Activated CD4-positive, CD25-positive, alpha-beta regulatory T cell (primary cell): ENCODE measurements at regions not wholly inside any gene's neighbourhood (a gene's known extent, or its start where the extent isn't known, plus 50 kb on each side); places are given as distances from the start of the nearest gene placed in this dataset.

Experiments
- DNase-seq, 4 experiments: peaks; one replicate each; lab custom pipeline; 2025; lab: John Stamatoyannopoulos, UW

DNA sequence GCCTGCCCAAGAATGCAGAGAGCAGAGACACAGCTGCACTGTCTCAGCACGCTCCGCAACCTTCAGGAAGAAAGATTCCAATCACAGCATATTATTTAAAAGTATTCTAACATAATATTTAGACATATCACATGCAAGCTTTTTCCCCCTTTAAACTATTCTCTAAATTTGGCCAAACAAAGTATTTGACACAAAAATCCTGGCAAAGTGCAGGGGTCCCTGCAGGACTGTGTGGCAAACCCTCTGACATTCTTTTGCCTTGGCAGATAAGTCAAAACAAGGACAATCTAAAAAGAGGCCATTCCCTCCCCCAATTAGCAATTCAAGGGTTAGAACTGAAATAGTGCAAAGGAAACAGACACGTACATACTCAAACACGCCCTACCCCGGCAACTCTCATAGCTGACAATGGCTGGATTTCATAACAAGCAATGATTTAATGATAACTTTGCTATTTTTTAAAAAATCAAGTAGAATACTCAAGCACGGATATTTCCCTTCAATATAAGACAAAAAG lies 225.3 kb downstream of the MRPL39 start:
- no peak for DNase-seq

DNA sequence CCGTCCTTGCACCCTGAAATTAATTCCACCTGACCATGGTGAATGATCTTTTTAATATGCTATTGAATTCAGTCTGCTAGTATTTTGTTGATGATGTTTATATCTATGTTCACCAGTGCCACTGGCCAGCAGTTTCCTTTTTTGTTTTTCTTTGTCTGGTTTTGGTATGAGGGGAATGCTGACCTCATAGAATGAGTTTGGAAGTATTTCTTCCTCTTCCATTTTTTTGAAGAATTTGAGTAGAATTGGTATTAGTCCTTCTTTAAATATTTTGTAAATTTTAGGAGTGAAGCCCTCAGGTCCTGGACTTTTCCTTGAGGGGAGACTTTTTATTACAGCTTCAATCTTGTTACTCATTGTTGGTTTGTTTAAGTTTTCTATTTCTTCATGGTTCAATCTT lies 231.6 kb downstream of the MRPL39 start:
- DNase-seq = no peak

DNA sequence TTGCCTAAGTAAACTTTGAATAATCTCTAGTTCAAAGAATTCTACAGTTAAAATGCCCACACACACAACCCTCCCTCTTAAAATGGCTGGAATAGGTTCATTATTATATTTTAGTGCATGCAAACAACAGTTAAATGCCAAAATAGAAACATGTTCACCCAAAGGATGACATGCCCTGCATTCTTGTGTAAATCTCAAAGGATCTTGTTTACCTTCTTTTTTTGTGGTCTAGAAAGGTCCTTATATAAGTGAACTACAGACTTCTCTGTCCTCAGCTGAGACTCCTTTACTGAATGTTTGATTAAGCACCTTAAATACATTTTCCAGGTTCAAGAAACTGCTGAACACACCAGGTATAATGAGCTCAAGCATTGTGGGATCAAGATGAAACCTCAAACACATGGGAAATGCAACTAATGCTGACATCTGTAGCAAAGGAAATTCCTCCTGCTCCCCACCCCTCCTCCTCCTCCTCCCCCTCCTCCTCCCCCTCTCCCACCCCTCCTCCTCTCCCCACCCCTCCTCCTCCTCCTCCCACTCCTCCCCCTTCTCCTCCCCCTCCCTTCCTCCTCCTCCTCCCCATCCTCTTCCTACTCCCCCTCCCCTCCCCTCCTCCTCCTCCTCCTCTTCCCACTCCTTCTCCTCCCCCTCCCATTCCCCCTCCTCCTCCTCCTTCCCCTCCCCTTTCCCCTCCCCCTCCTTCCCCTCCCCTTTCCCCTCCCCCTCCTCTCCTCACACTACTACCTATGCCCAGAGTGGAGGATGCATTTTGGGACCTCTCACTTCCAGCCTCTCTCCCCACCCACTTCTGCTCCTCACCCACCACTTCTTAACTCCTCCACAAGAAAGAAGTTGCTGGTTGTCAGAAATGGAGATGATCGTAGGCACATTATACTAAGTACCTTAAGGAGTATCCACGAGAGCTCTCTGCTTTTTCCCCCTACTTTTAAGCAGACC lies 233.9 kb downstream of the MRPL39 start:
- DNase-seq = no peak

DNA sequence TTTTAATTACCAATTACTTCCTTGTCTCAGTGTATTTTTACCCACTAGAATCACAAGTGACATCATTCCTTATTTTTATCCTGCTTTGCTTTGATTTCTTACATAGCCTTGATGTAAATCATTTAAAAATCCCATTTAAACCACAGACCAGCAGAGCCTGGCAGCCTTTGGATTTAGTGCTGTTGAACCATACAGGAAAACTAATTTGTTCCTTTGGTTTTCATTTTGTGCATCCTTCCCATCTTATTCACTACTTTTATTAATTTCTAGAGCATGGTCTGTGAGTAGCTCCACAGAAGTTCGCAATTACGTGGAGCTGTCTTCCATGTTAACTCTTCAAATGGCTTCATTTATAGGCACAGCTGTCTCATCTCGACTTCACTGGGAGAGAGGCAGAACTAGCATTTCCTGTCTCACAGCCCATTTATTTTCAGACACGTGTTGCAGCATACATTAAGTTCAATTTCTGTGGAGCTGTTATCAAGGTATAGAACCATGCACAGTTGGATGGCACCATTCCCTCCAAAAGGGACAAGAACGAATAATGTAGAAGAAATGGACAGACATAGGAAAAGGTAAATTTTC lies 235.3 kb downstream of the MRPL39 start:
- no peak for DNase-seq

DNA sequence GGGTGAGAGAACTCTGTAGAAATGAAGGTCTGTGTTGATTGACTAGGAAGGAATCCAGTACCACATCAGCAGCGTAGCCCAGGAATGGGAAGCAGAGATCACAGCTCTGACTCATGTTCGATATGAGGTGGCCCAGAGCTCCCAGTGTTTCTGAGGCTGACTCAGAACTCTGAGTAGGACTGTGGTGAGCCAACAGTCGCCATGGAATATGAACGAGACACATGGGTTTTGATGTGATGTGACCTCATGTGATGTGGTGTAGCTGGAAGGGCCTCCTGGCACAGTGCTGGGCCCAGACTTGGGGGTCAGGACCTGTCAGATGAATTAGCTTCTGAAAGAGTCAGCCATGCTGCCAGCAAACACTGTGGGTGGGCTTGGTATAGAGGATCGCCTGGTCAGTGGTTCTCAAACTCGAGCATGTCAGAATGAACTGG lies 237.0 kb downstream of the MRPL39 start:
- no peak for DNase-seq

DNA sequence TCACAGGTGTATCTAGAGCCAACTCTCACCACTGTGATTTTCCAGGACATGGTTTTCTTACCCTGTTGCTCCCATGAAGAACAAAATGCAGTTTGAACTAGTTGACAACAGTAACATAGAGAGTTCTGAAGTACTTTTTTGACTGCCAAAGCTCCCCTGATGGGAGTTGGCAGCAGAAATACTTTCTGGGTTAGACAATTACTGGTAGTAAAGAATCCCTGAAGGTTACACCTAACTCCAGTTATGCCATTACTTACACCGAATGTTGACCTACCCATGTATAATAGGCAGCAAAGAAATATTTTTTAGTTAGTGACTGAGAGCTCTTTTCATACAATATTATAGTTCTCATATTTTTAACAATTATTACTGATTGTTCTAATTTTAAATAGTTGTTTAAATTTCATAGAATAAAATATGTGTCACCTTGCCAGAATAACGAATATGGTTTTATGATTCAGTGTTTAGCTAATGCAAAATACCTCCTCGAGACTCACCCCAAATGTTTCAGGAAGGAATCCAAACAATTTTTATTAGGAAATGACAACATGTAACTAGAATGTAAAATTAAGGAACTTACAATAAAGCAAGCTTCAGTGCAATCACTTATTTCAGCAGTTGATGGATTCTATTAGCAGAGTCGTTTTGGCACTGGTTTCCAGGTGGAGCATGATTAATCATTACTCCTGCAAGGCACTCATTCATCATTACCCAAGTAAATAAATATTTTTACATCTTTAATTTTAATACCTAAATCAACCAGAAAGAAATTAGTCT lies 237.6 kb downstream of the MRPL39 start:
- DNase-seq = no peak

DNA sequence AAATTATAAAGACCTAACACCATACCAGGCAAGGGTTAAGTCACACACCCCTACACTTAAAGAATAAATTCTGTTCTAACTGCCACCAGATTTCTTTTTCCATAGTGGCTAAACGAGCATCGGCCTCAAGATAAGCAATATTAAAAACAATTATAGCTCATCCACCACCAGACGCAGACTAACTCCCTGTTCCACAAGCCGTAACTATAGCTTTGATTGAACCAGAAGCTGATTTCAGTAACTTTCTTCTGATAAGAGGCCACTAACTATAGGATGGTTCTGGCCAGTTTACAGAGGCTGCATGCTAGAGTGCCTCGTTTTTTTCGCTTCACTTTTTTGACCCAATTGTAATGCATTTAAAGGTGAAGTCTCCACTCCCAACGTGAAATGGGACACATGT lies 238.8 kb downstream of the MRPL39 start:
- DNase-seq = no peak

DNA sequence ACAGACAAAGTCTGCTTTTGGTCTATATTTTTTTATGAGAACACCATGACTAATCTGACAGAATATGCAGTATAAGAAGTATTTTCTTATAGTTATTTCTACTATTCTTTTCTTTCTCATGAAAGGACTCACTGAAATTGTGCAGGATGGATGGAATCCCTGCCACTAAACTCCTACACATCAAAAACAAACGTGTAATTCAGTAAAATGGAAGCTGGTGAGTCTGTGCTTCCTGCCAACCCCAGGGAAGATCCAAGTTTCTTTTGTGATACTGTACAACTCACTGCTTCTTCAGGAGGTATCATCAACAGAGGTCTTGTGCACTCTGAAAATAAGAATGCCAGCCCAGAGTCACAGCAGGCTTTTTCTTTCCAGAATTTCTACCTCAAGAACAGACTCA lies 241.2 kb downstream of the MRPL39 start:
- DNase-seq = no peak

DNA sequence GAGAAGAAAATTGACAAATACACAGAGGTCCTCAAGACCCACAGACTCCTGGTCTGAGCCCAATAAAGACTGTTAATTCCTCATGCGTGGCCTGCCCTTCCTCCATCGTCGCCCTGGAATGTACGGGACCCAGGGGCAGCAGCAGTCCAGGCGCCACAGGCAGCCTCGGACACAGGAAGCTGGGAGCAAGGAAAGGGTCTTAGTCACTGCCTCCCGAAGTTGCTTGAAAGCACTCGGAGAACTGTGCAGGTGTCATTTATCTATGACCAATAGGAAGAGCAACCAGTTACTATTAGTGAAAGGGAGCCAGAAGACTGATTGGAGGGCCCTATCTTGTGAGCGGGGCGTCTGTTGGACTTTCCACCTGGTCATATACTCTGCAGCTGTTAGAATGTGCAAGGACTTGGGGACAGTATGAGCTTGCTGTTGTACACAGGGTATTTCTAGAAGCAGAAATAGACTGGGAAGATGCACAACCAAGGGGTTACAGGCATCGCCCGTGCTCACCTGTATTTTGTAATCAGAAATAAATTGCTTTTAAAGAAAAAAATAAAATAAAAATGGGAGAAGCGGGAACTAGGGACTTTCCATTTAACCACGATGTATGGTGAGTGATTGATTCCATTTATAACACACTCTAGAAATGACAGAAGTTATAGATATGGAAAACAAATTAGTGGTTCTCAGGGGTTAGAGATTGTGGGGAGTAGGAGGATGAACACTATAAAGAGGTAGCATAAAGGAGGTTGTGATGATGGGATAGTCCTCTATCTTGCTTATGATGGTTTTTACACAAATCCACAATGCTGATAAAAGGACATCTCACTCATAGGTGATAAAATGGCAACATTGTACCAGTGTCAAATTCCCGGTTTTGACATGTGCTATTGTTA lies 244.7 kb downstream of the MRPL39 start:
- DNase-seq = no peak

DNA sequence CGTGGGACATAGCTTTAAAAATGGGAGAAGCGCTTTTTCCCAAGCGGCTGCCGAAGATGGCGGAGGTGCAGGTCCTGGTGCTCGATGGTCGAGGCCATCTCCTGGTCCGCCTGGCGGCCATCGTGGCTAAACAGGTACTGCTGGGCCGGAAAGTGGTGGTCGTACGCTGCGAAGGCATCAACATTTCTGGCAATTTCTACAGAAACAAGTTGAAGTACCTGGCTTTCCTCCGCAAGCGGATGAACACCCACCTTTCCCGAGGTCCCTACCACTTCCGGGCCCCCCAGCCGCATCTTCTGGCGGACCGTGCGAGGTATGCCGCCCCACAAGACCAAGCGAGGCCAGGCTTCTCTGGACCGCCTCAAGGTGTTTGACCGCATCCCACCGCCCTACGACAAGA lies 245.5 kb downstream of the MRPL39 start:
- DNase-seq = no peak

DNA sequence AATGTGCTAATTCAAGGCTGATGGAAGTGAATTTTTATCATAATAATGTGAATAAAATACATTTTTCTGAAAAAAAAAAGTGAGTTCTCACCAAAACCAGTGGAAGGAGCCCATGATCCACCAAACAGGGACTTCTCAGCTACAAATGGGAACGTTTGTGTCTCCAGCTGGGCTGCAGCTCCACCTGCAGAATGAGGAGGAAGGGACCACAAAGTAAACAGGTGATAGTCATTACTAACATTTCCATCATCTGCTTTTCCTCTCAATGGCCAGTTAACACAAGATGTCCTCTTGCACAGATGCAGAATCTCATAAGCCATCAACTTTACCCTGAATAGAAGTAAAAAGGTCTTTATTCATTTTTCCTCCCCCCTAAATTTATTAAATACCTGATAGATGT lies 246.2 kb downstream of the MRPL39 start:
- DNase-seq = no peak

DNA sequence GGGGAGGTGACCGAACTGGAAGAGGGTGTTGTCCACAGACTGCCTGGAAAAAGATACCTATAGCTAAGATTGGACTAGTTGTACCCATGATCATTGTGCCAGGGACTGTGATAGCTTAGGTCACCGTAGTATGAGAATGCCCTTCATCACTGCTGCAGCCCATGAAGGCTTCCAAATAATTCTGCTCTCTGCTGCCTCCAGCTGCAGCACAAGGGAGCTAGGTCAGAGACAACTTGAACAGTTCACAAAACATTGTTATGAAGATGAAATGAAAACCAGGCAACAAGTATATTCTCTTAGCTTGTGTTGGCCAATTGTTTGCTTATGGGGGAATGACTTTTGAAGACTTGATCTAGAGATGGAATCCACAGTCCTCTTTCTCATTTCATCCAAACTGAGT lies 246.7 kb downstream of the MRPL39 start:
- DNase-seq = no peak

DNA sequence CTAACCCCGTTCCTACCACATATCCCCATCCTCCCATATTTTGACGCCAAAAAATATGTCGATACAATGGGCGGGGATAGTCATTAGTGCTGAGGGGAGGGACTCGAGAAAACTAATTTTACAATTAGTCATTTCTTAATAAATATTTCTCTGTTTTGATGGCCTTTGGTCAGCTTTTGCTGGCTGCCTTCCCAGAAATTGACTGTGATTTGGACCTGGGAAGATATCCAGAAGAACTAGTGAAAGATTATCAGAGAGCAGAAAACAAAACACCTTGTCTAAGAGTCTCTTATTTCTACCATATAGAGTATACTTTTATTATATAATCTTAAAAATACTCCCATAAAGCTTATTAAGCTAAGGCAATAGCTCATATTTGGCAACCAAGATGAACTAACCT lies 247.6 kb downstream of the MRPL39 start:
- DNase-seq = no peak

DNA sequence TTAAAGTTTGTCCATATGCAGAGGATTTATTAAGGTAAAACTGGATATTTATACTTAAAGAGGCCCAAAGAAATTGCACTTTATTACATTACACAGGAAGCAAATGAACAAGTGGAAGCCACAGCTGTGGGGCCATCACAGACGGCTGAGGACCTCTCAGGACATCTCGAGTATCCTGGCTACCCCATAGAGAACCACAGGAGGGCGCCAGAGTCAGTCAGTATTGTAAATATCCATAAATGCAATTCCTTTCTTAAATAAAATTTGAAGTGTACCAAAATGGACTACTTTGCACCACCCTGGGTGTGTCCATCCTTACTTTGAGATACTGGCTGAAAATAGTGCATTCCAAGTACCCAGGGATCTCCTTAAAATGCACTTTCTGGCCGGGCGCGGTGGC lies 257.2 kb downstream of the MRPL39 start:
- DNase-seq = peak in 2 of 4 experiments; percentile 1 to 7

DNA sequence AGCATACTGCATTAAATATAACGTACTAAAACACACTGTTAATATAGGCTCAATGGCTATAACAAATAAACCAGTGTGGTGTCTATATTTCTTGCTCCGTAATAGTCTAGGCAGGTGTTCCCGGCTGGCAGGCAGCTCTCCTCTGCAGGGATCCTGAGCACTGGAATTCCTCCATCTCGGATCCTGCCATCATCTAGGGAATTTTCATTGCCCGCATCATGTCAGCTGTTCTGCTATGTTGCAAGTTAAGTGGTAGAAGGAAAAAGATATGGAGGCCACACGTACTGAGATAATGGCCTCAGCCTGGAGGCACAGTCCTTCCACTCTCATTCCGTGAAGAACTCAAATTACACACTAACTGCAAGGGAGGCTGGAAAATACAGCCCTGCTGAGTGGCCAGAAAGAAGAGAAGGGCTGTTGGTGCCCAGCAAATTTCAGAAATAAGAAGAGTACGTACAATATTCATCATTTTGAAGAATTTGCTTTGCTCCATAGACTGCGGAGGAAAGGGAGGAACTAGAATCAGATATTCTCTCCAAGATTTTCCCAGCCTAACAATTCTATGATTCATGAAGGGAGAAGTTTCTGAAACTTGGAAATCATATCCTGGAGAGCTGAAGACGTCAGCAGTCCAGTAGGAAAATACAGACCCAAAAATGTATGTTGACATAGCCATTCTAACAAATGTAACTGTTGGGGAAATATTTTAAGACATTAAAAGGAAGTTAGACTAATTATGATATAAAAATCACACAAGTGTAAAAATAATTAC lies 263.3 kb downstream of the MRPL39 start:
- DNase-seq = no peak

DNA sequence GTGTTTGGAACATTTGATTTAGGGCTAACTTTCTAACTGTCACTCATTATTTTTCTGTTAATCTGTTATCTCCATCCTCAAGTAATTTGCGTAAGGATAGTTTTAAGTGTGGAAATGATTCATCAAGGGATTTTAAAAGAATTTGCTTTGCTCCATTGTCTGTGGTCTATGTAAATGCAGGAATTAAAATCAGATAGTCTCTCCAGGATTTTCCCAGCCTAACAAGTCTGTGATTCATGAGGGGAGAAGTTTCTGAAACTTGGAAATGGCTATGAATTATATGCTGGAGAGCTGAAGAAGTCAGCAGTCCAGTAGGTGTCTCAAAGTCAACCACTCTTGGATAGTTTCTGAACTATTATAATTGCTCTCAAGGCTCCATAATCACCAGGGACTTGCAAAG lies 264.5 kb downstream of the MRPL39 start:
- DNase-seq = no peak

DNA sequence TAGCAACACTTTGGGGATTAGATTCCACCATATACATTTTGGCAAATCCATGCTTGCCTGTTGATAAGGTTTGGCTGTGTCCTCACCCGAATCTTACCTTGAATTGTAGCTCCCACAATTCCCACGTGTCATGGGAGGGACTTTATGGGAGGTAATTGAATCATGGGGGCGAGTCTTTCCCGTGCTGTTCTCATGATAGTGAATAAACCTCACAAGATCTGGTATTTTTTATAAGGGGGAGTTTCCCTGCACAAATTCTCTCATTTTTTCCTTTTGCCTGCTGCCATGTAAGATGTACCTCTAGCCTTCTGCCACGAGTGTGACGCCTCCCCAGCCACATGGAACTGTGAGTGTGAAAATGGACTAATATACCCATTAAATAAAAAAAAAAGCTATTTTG lies 265.3 kb downstream of the MRPL39 start:
- no peak for DNase-seq

DNA sequence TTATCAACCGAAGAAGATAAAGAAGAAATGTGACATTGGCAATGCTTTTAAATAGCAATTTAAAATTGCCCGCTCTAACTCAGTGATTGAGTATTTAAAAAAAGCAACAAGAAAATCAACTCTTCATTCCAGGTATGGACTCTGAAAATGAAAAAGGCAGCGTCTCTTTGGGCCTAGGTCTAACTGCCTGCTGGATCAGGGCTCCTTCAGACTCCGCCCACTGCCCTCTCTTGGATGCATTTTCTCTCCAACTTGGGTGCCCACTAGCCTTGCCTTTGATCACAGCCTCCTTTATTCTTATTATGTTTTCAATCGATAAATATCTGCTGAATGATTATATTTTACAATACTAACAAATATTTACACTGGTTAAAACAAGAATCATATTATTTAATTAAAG lies 268.9 kb downstream of the MRPL39 start:
- no peak for DNase-seq

DNA sequence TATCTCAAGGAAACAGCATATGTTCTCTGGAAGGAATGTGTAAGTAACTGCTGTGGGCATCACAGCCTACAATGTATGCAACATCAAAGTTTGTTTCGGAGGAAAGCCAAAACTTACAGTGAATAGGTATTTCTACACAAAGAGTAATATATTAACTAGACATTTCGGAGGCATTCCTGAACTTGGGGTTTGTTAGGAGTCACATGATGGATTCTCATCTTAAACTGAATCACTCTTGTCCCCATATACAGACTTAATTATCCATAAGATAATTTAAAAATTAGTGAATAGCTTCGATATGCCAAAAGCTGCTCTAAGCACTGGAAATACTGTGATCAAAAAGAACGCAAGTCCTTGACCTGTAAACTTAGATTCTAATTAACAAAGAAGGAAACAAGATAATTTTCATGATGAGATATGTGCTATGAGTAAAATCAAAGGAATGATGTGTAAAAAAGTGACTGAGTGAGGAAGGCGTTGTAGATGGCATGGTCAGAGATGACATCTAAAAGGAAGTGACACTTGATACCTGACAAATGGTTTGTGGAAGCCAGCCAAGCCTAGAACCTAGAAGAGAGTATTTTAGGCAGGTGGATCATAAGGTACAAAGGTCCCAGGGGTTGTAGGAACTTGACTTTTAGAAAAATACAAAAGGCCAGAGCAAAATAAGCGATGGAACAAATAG lies 273.1 kb downstream of the MRPL39 start:
- no peak for DNase-seq

DNA sequence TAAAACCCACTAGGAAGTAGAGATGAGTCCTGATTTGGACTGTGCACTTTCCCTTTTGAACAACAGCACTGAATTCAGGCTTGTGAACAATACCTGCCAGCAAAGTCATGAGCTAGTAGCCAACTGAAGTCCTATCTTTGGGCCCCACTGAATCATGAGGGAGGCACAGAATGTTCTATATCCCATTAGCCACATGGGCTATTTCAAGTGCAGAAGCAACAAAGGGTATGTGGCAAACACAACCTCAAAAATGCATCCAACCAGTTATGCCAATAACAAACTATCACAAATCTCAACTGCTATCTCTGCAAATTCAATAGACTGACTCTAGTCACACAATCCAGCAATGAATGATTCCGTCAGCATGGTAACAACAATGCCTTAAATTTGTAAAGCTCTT lies 276.0 kb downstream of the MRPL39 start:
- DNase-seq = no peak
